ENCODE measurements at regions not wholly inside any gene's neighbourhood (a gene's known extent, or its start where the extent isn't known, plus 50 kb on each side); places are given as distances from the start of the nearest gene placed in this dataset.

DNA sequence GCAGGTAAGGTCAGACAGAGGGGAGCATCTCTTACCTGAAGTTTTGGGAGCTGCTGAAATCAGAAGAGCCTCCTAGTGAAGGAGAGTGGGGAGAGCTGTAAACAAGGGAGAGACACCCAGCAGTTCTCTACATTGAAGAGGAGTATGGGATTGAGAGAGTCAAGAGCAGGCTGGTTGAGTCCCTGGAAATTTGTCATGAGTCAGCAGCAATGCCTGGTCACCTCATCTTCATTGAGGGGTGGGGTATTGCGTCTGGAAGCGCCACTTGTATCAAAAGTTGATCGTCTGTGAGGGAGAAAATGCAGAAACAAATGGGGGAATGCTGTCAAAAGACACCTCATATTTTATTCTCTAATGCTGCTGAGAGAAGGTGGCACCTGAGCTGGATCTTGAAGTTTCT is 256.6 kb upstream of the CFAP20DC start:
- H3K9me3 ChIP-seq (ENCODE audit: low read depth, low read length, poor library complexity, severe bottlenecking) = no peaks in the 10 kb centered on the region

DNA sequence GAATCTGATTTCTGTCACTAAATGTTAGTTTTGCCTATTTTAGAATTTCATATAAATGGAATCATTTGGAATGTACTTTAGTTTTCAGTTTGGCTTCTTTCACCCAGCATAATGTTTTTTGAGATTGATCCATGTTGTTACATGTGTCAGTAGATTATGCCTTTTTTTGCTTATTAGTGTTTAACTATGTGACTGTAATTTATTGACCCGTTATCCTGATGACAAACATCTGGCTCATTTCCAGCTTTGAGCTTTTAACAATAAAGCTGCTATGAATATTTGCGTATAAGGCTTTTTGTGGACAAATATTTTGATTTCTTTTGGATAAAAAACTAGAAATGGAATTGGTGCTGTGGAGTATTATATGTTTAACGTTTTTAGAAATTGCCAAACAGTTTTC is 254.5 kb upstream of the CFAP20DC start:
- Histone ChIP-seq H3K4me1 (ENCODE audit: insufficient read depth, low read length, poor library complexity, severe bottlenecking) (no peaks in the 10 kb centered on the region), H3K27me3 (replicated peaks; ENCODE audit: insufficient read depth, low read depth, low read length, poor library complexity) (no peaks in the 10 kb centered on the region), H3K27ac (ENCODE audit: low read depth, low read length, poor library complexity, severe bottlenecking) (no peak overlapping the region), H3K4me3 (ENCODE audit: low read depth, low read length, poor library complexity, severe bottlenecking) (no peak overlapping the region), H3K36me3 (ENCODE audit: insufficient read depth, low read length, poor library complexity, severe bottlenecking) (no peaks in the 10 kb centered on the region), H3K9me3 (ENCODE audit: low read depth, low read length, poor library complexity, severe bottlenecking) (no peaks in the 10 kb centered on the region)
- TF ChIP-seq EZH2 (IDR thresholded peaks at IDR 0.05; ENCODE audit: borderline replicate concordance, low read depth, low read length, poor library complexity, severe bottlenecking) = no peak
- TF ChIP-seq, protein P1, sequence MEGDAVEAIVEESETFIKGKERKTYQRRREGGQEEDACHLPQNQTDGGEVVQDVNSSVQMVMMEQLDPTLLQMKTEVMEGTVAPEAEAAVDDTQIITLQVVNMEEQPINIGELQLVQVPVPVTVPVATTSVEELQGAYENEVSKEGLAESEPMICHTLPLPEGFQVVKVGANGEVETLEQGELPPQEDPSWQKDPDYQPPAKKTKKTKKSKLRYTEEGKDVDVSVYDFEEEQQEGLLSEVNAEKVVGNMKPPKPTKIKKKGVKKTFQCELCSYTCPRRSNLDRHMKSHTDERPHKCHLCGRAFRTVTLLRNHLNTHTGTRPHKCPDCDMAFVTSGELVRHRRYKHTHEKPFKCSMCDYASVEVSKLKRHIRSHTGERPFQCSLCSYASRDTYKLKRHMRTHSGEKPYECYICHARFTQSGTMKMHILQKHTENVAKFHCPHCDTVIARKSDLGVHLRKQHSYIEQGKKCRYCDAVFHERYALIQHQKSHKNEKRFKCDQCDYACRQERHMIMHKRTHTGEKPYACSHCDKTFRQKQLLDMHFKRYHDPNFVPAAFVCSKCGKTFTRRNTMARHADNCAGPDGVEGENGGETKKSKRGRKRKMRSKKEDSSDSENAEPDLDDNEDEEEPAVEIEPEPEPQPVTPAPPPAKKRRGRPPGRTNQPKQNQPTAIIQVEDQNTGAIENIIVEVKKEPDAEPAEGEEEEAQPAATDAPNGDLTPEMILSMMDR (conservative IDR thresholded peaks at IDR 0.05; ENCODE audit: low read depth, low read length) = no peak
- ChIA-PET POLR2A (ENCODE audit: low non-redundant PET) (no interaction called here), CTCF (no interaction called here)
- DNase-seq (ENCODE audit: low spot score) = no peak
- no TSS peak for BruUV-seq (replicated peaks)
- intact Hi-C loops (cut with micrococcal nuclease; ENCODE audit: unreplicated experiment) = no loop called here

More for the DNA sequence above, 256.6 kb upstream of the CFAP20DC start:
- TF ChIP-seq, protein P1 (conservative IDR thresholded peaks at IDR 0.05; ENCODE audit: low read depth, low read length) = no peak
- no peak for TF ChIP-seq EZH2 (IDR thresholded peaks at IDR 0.05; ENCODE audit: borderline replicate concordance, low read depth, low read length, poor library complexity, severe bottlenecking)
- H3K4me3 ChIP-seq (ENCODE audit: low read depth, low read length, poor library complexity, severe bottlenecking) = no peak overlapping the region
- intact Hi-C loops (cut with micrococcal nuclease; ENCODE audit: unreplicated experiment) = no loop called here
- no peaks in the 10 kb centered on the region for H3K27me3 ChIP-seq (replicated peaks; ENCODE audit: insufficient read depth, low read depth, low read length, poor library complexity)
- ChIA-PET POLR2A (ENCODE audit: low non-redundant PET) (no interaction called here), CTCF (no interaction called here)
- no peak for DNase-seq (ENCODE audit: low spot score)
- no peak overlapping the region for H3K27ac ChIP-seq (ENCODE audit: low read depth, low read length, poor library complexity, severe bottlenecking)
- BruUV-seq (replicated peaks) = no TSS peak
- H3K4me1 ChIP-seq (ENCODE audit: insufficient read depth, low read length, poor library complexity, severe bottlenecking) = no peaks in the 10 kb centered on the region
- H3K36me3 ChIP-seq (ENCODE audit: insufficient read depth, low read length, poor library complexity, severe bottlenecking) = no peaks in the 10 kb centered on the region

DNA sequence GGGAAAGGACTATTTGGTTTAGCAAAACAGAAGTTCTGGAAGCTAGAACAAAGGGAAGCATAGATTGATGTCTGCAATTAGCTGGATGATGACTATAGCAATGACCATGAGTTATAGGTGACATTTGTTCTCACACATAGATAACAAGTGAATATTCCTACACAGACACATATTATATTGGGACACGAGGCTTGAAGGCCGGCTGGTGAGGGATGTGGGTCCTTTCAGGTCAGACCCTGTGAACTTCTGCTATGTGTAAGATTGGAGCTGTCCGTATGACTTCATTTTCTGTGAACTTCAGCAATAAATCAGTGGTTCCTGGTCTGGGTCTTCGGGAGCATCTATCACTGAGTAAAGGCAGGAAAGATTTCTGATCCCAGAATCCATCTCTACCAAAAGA is 253.6 kb upstream of the CFAP20DC start:
- Histone ChIP-seq H3K4me1 (ENCODE audit: insufficient read depth, low read length, poor library complexity, severe bottlenecking) (no peaks in the 10 kb centered on the region), H3K27me3 (replicated peaks; ENCODE audit: insufficient read depth, low read depth, low read length, poor library complexity) (no peaks in the 10 kb centered on the region), H3K9me3 (ENCODE audit: low read depth, low read length, poor library complexity, severe bottlenecking) (no peaks in the 10 kb centered on the region), H3K36me3 (ENCODE audit: insufficient read depth, low read length, poor library complexity, severe bottlenecking) (no peaks in the 10 kb centered on the region), H3K4me3 (ENCODE audit: low read depth, low read length, poor library complexity, severe bottlenecking) (no peak overlapping the region), H3K27ac (ENCODE audit: low read depth, low read length, poor library complexity, severe bottlenecking) (no peak overlapping the region)
- BruUV-seq (replicated peaks) = no TSS peak
- ChIA-PET CTCF (no interaction called here), POLR2A (ENCODE audit: low non-redundant PET) (no interaction called here)
- no peak for DNase-seq (ENCODE audit: low spot score)
- TF ChIP-seq EZH2 (IDR thresholded peaks at IDR 0.05; ENCODE audit: borderline replicate concordance, low read depth, low read length, poor library complexity, severe bottlenecking) = no peak
- TF ChIP-seq, protein P1 (conservative IDR thresholded peaks at IDR 0.05; ENCODE audit: low read depth, low read length) = no peak
- intact Hi-C loops (cut with micrococcal nuclease; ENCODE audit: unreplicated experiment) = no loop called here
